ENCODE measurements at regions not wholly inside any gene's neighbourhood (a gene's known extent, or its start where the extent isn't known, plus 50 kb on each side); places are given as distances from the start of the nearest gene placed in this dataset.
"Not testable (repeated sequence)": the region's sequence is repeated elsewhere in the genome, so short reads cannot be mapped to it uniquely, and the experiment has no call there.

- Histone ChIP-seq H3K4me3 (no peak overlapping the region), H3K27ac (no peak overlapping the region), H3K27me3 (no peaks in the 10 kb centered on the region), H3K9me3 (no peaks in the 10 kb centered on the region), H3K4me1 (no peaks in the 10 kb centered on the region), H3K36me3 (no peaks in the 10 kb centered on the region)
- intact Hi-C loops (cut with DNase I), result no loop called here
- DNase-seq, result no peak
- WGBS, 2 donors, result 84 to 90% methylated on average over 2 of the region's 2 CpGs
- no peak for TF ChIP-seq POLR2A (IDR thresholded peaks at IDR 0.05)
Observed at GRCh38 chr9:99497641-99498040, 275.6 kb downstream of the SEC61B start.

GRCh38 chr9:99498979-99499378 lies 276.9 kb downstream of the SEC61B start:
- H3K9me3 ChIP-seq; intact Hi-C loops (cut with DNase I); H3K27me3 ChIP-seq; H3K4me3 ChIP-seq; H3K36me3 ChIP-seq; H3K4me1 ChIP-seq; H3K27ac ChIP-seq; DNase-seq: not testable (repeated sequence)
- 48 to 66% methylated on average over 16 of the region's 16 CpGs for WGBS, 2 donors

GRCh38 chr9:99505936-99506335 lies 283.9 kb downstream of the SEC61B start:
- no peak for DNase-seq
- no peaks in the 10 kb centered on the region for H3K9me3 ChIP-seq
- no peaks in the 10 kb centered on the region for H3K36me3 ChIP-seq
- TF ChIP-seq CTCF (IDR thresholded peaks at IDR 0.05), result no peak
- TF ChIP-seq EP300 (IDR thresholded peaks at IDR 0.05), result no peak
- TF ChIP-seq POLR2AphosphoS5 (IDR thresholded peaks at IDR 0.05), result no peak
- no peak for TF ChIP-seq POLR2A (IDR thresholded peaks at IDR 0.05)
- 79 to 83% methylated on average over 4 of the region's 4 CpGs for WGBS, 2 donors
- no peak overlapping the region for H3K27ac ChIP-seq
- H3K4me1 ChIP-seq, result peaks cover 0 to 3% (median 0%) of the 10 kb centered on the region in 4 donors
- no peaks in the 10 kb centered on the region for H3K27me3 ChIP-seq
- intact Hi-C loops (cut with DNase I), result no loop called here
- no peak overlapping the region for H3K4me3 ChIP-seq

GRCh38 chr9:99506747-99507348 lies 284.8 kb downstream of the SEC61B start:
- H3K9me3 ChIP-seq, result no peaks in the 10 kb centered on the region
- no peaks in the 10 kb centered on the region for H3K27me3 ChIP-seq
- TF ChIP-seq EP300 (IDR thresholded peaks at IDR 0.05) (no peak), CTCF (IDR thresholded peaks at IDR 0.05) (no peak), POLR2A (IDR thresholded peaks at IDR 0.05) (no peak), POLR2AphosphoS5 (IDR thresholded peaks at IDR 0.05) (no peak)
- intact Hi-C loops (cut with DNase I), result no loop called here
- no peak overlapping the region for H3K4me3 ChIP-seq
- no peaks in the 10 kb centered on the region for H3K36me3 ChIP-seq
- DNase-seq, result no peak
- H3K4me1 ChIP-seq, result peaks cover 0 to 3% (median 0%) of the 10 kb centered on the region in 4 donors
- no peak overlapping the region for H3K27ac ChIP-seq
- 93 to 96% methylated on average over 1 of the region's 1 CpG for WGBS, 2 donors

GRCh38 chr9:99509065-99509745 lies 287.1 kb downstream of the SEC61B start:
- TF ChIP-seq POLR2A (IDR thresholded peaks at IDR 0.05) (no peak), EP300 (IDR thresholded peaks at IDR 0.05) (no peak), POLR2AphosphoS5 (IDR thresholded peaks at IDR 0.05) (no peak), CTCF (IDR thresholded peaks at IDR 0.05) (no peak)
- WGBS, 2 donors, result 72 to 83% methylated on average over 9 of the region's 9 CpGs
- Histone ChIP-seq H3K4me1 (peaks cover 0 to 3% (median 0%) of the 10 kb centered on the region in 4 donors), H3K36me3 (no peaks in the 10 kb centered on the region), H3K27ac (no peak overlapping the region), H3K9me3 (no peaks in the 10 kb centered on the region), H3K27me3 (no peaks in the 10 kb centered on the region), H3K4me3 (no peak overlapping the region)
- intact Hi-C loops (cut with DNase I), result no loop called here
- DNase-seq, result no peak
